SK-N-SH treated with all-trans-retinoic acid at 6 μM for 48 hours (cell line): ENCODE measurements at regions not wholly inside any gene's neighbourhood (a gene's known extent, or its start where the extent isn't known, plus 50 kb on each side); places are given as distances from the start of the nearest gene placed in this dataset.

Experiments
- ATAC-seq: fragments of 200-7000 bp; cut with Tn5 transposase; 3 replicates; pipeline ENCODE4 v1.9.1; 2020; ENCODE audit warnings: mild to moderate bottlenecking, moderate library complexity
- ARNTL ChIP-seq: fragments of 450-650 bp; formaldehyde crosslinking; IDR thresholded peaks from 2 replicates; pipeline ENCODE4 v1.5.0; 2020; ENCODE audit warnings: low read depth, mild to moderate bottlenecking, moderate library complexity, borderline replicate concordance
- BACH2 ChIP-seq: fragments of 250-450 bp; sonication (Bioruptor Pico); IDR thresholded peaks from 2 replicates; pipeline ENCODE4 v1.9.0; 2021; ENCODE audit warnings: mild to moderate bottlenecking, borderline replicate concordance
- CREB5 ChIP-seq: fragments of 250-450 bp; sonication (Bioruptor Pico); IDR thresholded peaks from 2 replicates; pipeline ENCODE4 v1.5.1; 2020; ENCODE audit warnings: low read depth, mild to moderate bottlenecking, moderate library complexity
- CSDC2 ChIP-seq: fragments of 250-450 bp; sonication (Bioruptor Pico); IDR thresholded peaks from 2 replicates; pipeline ENCODE4 v1.5.0; 2020; ENCODE audit warnings: mild to moderate bottlenecking, moderate library complexity
- CSRNP3 ChIP-seq: fragments of 250-450 bp; sonication (Bioruptor Pico); IDR thresholded peaks from 2 replicates; pipeline ENCODE4 v1.5.1; 2021; ENCODE audit warnings: mild to moderate bottlenecking, moderate library complexity
- ESRRG ChIP-seq: fragments of 250-450 bp; sonication (Bioruptor Pico); IDR thresholded peaks from 2 replicates; pipeline ENCODE4 v1.6.1; 2021; ENCODE audit warnings: mild to moderate bottlenecking
- GLIS3 ChIP-seq: fragments of 250-450 bp; sonication (Bioruptor Pico); IDR thresholded peaks from 2 replicates; pipeline ENCODE4 v1.5.0; 2020; ENCODE audit warnings: mild to moderate bottlenecking, moderate library complexity
- ISL1 ChIP-seq: fragments of 250-450 bp; sonication (Bioruptor Pico); IDR thresholded peaks from 2 replicates; pipeline ENCODE4 v2.1.2; 2022; ENCODE audit warnings: mild to moderate bottlenecking, moderate library complexity
- OSR1 ChIP-seq: fragments of 250-450 bp; sonication (Bioruptor Pico); IDR thresholded peaks from 2 replicates; pipeline ENCODE4 v1.8.0; 2022; ENCODE audit warnings: moderate library complexity, mild to moderate bottlenecking, inconsistent platforms
- PATZ1 ChIP-seq: fragments of 250-450 bp; sonication (Bioruptor Pico); IDR thresholded peaks from 2 replicates; pipeline ENCODE4 v1.8.0; 2020; ENCODE audit warnings: mild to moderate bottlenecking, moderate library complexity, borderline replicate concordance
- POU6F1 ChIP-seq: fragments of 250-450 bp; sonication (Bioruptor Pico); IDR thresholded peaks from 2 replicates; pipeline ENCODE4 v1.8.0; 2021; ENCODE audit warnings: low read depth, mild to moderate bottlenecking, moderate library complexity, borderline replicate concordance
- PPARA ChIP-seq: fragments of 250-450 bp; sonication (Bioruptor Pico); IDR thresholded peaks from 2 replicates; pipeline ENCODE4 v1.5.0; 2020; ENCODE audit warnings: mild to moderate bottlenecking, borderline replicate concordance
- RARB ChIP-seq: fragments of 250-450 bp; sonication (Bioruptor Pico); IDR thresholded peaks from 2 replicates; pipeline ENCODE4 v1.8.0; 2021; ENCODE audit warnings: mild to moderate bottlenecking, moderate library complexity
- SNAI2 ChIP-seq: fragments of 250-450 bp; sonication (Bioruptor Pico); IDR thresholded peaks from 2 replicates; pipeline ENCODE4 v1.5.0; 2020; ENCODE audit warnings: mild to moderate bottlenecking, moderate library complexity
- TCF4 ChIP-seq: fragments of 250-450 bp; sonication (Bioruptor Pico); IDR thresholded peaks from 2 replicates; pipeline ENCODE4 v1.8.0; 2021; ENCODE audit warnings: mild to moderate bottlenecking, moderate library complexity, borderline replicate concordance
- TOX ChIP-seq: fragments of 250-450 bp; sonication (Bioruptor Pico); IDR thresholded peaks from 2 replicates; pipeline ENCODE4 v1.8.0; 2021; ENCODE audit warnings: mild to moderate bottlenecking, moderate library complexity, borderline replicate concordance
- TSHZ2 ChIP-seq: fragments of 250-450 bp; sonication (Bioruptor Pico); IDR thresholded peaks from 2 replicates; pipeline ENCODE4 v1.5.0; 2020; ENCODE audit warnings: mild to moderate bottlenecking, moderate library complexity
- ZC3H10 ChIP-seq: fragments of 250-450 bp; sonication (Bioruptor Pico); IDR thresholded peaks from 2 replicates; pipeline ENCODE4 v1.5.1; 2021; ENCODE audit warnings: mild to moderate bottlenecking, moderate library complexity
- ZFP3 ChIP-seq: fragments of 250-450 bp; sonication (Bioruptor Pico); IDR thresholded peaks from 2 replicates; pipeline ENCODE4 v1.5.0; 2020; ENCODE audit warnings: mild to moderate bottlenecking, moderate library complexity
- ZNF70 ChIP-seq: fragments of 450-650 bp; formaldehyde crosslinking; IDR thresholded peaks from 2 replicates; pipeline ENCODE4 v1.5.0; 2020; ENCODE audit warnings: mild to moderate bottlenecking, moderate library complexity

- TF ChIP-seq POU6F1 (CRISPR knock-in tag): no peak
- TF ChIP-seq GLIS3 (CRISPR knock-in tag): no peak
- no peak for TF ChIP-seq ZFP3 (CRISPR knock-in tag)
- no peak for TF ChIP-seq RARB (CRISPR knock-in tag)
- no peak for TF ChIP-seq TCF4 (CRISPR knock-in tag)
- no peak for TF ChIP-seq ARNTL (CRISPR knock-in tag)
Measured at GRCh38 chrX:69278031-69278687, 112.9 kb upstream of the PJA1 start (continued).

GRCh38 chrX:69277369-69277990 lies 112.2 kb upstream of the PJA1 start:
- no peak for ATAC-seq
- TF ChIP-seq TOX (CRISPR knock-in tag) (no peak), CREB5 (CRISPR knock-in tag) (no peak), TSHZ2 (CRISPR knock-in tag) (no peak), CSRNP3 (CRISPR knock-in tag) (no peak), ISL1 (CRISPR knock-in tag) (no peak), ARNTL (CRISPR knock-in tag) (no peak), RARB (CRISPR knock-in tag) (no peak), ESRRG (CRISPR knock-in tag) (no peak)

GRCh38 chrX:69268611-69269010 lies 103.4 kb upstream of the PJA1 start:
- TF ChIP-seq BACH2: no peak
- no peak for TF ChIP-seq CREB5 (CRISPR knock-in tag)
- no peak for TF ChIP-seq POU6F1 (CRISPR knock-in tag)
- TF ChIP-seq CSRNP3 (CRISPR knock-in tag): no peak
- TF ChIP-seq PPARA (CRISPR knock-in tag): no peak
- TF ChIP-seq GLIS3 (CRISPR knock-in tag): no peak
- TF ChIP-seq TOX (CRISPR knock-in tag): no peak
- no peak for TF ChIP-seq ZC3H10 (CRISPR knock-in tag)
- TF ChIP-seq OSR1 (CRISPR knock-in tag): no peak
- TF ChIP-seq SNAI2: no peak
- no peak for TF ChIP-seq PATZ1 (CRISPR knock-in tag)
- TF ChIP-seq RARB (CRISPR knock-in tag): no peak
- TF ChIP-seq ISL1 (CRISPR knock-in tag): no peak
- TF ChIP-seq ESRRG (CRISPR knock-in tag): no peak
- TF ChIP-seq ZNF70: no peak
- no peak for TF ChIP-seq CSDC2 (CRISPR knock-in tag)
- TF ChIP-seq, all 23 proteins: peak for 0
- ATAC-seq: no peak
